HG03457 (cell line): ENCODE measurements at regions not wholly inside any gene's neighbourhood (a gene's known extent, or its start where the extent isn't known, plus 50 kb on each side); places are given as distances from the start of the nearest gene placed in this dataset.

Experiments
- ATAC-seq: cut with Tn5 transposase; IDR thresholded peaks from one replicate; pipeline ENCODE4 v1.9.1; 2021; ENCODE audit warnings: moderate number of reproducible peaks; ENCODE audit not compliant: unreplicated experiment

DNA sequence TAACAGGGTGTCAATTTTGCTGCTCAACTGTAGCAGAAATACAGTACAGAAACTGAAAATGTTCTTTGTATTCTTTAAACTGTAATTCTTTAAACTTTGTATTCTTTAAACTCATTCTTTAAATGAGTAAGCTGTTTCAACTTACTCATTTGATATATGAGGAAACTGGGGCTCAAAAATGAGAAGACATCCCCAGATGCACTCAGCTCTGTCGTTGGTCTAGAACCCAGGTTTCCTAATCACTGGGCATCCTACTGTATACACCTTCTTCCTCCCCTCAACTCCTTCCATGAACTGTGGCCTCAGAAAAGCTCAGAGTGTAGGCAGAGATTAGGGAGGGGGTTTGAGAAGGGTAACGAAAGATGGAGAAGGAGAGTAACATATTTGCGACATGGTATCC is 136.5 kb upstream of the MAST4 start:
- ATAC-seq = no peak

DNA sequence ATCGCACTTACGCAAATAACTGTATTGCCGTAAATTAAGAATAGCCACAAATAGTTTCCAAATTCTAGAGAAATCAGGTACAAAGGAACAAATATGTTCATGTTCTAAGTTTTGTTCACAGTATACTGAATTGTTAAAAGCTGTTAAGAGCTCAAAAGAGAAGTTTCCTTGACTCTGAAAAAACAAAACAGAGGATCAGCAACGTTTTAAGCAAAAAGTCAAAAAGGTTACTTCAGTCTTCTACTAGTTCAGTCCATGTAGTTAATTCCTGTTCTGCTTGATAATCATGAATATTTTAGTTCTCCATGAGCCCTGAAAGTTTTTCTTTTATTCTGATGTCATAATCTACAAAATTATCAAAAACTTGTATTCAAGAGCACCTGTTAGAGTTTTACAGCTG is 128.6 kb upstream of the MAST4 start:
- no peak for ATAC-seq

DNA sequence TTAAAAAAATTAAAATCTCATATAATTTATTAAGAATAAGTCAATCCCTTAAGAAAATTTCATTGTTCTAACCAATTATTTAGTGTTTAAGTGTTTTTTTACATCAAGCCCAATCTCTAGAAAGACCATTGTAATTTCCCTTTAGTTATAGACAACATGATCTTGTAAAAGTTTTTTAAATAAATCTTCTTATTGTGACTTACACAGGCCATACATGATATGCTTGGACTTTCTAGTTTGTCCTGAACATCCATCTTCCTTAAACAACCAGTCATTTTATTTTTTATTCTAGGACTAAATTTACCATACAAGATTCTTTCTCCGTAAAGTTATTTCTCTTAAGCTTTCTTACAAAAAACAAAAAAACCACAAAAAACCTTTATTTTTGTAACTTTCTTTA is 126.5 kb upstream of the MAST4 start:
- no peak for ATAC-seq

DNA sequence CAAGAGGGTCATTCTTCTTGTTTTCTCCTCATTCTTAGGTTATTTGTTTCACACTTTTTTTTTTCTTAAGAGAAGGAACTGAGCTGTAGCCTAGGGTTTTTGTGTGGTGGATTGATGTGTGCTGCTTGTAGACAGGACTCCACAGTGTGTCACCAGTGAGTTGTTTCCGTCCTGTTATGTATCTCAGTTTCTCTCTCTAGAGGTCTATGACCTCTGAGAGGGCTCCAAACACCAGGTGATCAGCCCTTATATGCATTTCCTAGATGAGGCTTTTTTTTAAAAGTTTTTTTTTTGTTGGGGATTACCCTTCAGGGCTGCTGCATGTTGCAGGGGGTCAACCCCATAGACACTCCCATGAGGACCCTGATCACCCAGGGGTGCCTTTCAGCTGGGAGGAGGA is 124.2 kb upstream of the MAST4 start:
- ATAC-seq = no peak

DNA sequence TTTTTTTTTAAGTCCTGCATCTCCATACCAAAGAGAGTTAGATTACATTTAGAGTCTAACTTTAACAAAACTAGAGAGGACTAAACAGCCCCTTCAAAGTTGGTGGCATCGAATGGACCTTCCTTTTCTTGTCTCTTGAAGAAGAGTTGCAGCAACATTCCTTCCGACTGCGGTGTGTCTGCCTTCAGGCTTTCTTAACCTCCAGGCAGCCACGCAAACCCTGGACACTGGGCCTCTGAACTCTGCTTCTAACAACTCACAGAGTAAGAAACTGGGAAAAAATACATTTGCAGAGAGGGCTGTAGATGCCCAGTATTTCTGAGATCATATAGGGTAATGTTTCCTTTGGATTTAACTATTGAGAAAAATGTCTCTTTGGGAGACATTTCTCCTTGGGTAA is 120.5 kb upstream of the MAST4 start:
- ATAC-seq = no peak

DNA sequence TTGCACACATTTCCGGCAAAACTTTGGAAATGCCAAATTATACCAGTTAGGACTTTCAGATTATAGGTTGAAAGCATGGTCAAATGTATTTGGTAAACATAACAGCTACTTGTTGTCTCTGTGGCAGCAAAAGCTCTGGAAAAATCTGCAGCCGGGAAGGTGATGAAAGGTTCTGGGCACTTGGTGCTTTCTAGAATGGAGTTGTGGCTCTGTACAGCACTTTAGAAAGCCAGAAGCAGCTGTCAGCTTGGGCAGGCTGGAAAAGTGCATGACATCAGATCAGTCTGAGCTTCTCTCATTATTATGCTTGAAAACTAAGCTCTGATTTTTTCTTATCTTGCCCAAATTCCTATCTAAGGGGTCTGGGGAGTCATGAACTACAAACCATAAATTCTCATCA is 118.6 kb upstream of the MAST4 start:
- ATAC-seq = no peak

DNA sequence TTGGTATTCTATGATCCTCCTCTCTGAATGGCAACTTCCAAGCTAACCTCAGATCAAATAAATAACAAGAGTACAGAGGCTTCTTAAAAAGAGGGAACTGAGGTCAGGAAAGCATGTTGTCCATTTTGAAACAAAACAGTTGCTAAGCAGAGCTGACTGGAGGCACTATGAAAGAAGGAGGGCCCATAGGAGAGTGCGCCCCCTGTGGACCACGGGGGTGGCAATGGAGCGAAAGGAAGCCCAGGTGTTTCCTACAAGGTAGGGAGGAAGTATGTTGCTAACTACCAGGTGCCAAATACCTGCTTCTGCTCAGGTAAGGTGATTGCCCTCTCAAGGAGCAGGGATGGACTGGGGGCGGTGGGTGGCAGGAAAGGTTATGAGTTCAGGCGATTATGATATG is 101.8 kb upstream of the MAST4 start:
- ATAC-seq = no peak

DNA sequence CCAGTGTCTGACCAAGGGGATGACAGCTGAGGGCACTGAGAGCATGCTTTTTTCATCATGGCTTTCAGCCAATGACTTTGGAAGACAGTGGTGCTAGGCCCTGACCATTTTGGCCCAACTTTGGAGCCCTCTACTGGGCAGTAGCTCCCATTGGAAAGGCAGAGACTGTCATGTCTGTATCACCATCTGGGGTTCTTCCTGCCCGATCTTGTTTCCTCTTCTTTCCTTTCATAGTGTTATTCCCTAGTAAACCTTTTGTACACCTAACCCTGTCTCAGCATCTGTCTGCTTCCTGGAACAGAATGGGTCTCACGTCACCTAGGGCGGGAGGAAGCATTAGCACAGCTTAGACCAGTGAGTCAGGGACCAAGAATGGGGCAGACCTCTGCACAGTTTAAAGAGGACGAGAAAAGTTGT is 97.4 kb upstream of the MAST4 start:
- ATAC-seq = no peak

DNA sequence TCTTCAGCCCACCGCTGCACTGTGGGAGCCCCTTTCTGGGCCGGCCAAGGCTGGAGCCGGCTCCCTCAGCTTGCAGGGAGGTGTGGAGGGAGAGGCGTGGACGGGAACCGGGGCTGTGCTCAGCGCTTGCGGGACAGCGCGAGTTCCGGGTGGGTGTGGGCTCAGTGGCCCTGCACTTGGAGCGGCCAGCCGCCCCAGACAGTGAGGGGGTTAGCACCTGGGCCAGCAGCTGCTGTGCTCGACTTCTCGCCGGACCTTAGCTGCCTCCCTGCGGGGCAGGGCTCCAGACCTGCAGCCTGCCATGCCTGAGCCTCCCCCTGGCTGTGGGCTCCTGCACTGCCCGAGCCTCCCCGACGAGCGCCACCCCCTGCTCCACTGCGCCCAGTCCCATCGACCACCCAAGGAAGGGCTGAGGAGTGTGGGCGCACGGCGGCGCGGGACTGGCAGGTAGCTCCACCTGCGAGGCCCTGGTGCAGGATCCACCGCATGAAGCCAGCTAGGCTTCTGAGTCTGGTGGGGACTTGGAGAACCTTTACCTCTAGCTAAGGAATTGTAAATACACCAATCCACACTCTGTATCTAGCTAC is 92.9 kb upstream of the MAST4 start:
- no peak for ATAC-seq

DNA sequence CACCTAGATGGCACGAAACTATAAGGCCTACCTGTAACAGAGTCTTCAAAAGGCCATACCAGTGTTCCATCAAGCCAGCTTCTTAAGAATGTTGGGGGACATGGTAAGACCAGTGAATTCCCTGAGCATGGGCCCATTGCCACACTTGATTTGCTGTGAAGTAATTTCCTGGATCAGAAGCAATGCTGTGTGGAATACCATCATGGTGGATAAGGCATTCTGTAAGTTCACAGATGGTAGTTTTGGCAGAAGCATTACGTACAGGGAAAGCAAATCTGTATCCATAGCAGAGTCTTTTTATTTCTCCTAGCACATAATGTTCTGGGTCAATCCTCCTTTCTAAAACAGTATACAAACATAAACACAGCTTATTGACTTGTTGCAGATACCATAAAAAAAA is 89.1 kb upstream of the MAST4 start:
- ATAC-seq = no peak

DNA sequence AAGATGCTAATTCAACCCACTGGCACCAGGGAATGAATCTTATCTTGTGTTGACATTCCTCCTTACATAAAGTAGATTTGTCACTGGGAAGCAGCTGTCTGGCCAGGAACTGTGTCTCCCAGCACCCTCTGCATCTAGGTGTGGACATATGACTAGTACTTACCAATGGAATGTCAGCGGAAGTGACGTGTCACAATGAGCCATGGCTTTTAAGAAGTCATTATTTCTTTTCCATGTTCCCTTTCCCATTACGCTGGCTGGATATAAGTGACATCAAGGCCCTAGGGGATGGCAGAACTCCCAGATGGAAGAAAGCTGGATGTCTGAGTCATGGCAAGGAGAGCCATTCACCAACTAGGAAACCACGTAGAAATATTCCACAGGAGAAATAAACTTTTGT is 84.7 kb upstream of the MAST4 start:
- ATAC-seq = no peak

DNA sequence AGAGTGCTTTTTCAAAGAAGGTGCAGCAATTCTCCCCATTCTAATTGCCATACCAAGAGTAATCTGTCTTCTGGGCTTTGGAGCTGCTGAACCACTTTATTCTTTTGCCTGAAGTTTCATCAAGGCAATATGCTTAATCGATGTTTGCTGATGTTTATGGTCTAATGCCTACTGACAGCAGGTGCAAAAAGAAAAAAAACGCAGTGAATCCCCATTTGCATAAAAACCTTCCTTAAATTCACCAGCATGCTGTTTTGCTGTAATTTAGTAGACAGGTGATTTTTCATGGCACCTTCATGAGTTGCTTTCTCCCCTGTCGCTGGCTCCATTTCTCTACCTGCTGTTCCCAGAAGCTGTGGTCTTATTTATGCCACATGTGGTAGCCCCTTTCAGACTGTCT is 83.1 kb upstream of the MAST4 start:
- no peak for ATAC-seq

DNA sequence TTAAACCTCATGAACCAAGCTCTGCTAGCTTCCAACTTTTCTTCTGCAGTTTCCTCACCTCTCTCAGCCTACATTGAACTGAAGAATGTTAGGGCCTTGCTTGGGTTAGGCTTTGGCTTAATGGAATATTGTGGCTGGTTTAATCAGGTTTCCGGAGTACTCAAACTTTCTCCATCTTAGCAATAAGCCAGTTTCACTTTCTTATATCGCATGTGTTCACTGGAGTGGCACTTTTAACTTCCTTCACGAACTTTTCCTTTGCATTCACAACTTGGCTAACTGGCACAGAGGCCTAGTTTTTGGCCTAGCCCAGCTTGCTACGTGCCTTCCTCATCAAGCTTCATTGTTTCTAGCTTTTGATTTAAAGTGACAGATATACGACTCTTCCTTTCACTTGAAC is 81.0 kb upstream of the MAST4 start:
- ATAC-seq = no peak

DNA sequence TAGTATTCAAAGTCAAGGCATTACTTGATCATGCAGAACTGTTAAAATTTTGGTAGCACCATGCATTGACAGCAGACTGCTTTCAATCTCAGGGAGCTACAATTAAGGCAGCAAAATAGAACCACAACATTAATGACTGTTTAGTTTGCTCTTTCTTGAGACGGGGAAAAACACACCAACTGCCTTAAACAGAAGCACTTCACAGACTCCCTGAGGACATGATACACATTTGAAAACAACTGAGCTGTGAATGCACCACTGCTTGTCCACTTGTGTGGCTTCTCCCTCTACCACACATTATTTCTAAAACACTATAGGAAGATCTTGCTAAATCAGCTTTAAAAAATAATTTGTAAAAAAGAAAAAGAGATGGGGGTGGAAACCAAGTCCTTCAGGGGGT is 79.6 kb upstream of the MAST4 start:
- no peak for ATAC-seq

DNA sequence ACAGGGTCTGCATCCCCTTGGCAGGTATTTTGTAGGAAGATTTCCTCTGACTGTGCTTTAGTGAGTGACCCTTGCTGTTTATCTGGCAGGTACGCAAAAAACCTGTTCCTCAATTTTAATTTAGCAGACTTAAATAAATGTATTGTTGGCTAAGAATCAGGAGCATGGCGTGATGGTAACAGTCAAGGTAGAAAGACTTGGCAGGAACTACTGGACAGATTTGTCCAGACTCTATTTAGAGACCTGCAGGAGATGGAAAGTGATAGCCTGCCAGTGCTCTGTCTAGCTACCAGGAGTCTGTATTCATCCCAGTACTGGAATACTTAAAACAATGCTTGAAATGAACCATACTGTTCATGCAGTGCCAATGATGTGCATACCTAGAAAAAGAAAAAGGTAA is 78.8 kb upstream of the MAST4 start:
- ATAC-seq = no peak

DNA sequence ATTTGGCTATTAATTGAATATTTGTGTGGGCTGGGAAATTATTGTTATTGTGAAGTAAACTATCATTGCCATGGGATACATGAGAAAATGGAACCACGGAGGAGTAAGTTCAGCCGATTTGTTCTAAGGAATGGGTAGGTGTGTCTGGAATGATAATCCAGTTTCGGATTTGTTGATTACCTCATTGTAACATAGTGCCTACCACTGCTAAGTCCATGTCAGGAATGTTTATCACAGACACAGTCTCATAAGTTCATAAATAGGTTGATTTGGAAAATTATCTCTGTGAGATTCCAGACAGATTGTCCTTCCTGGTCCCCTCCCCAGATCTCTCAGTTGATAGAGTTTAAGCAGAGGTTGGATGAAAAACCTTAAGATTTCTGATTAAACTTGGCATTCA is 78.1 kb upstream of the MAST4 start:
- no peak for ATAC-seq

DNA sequence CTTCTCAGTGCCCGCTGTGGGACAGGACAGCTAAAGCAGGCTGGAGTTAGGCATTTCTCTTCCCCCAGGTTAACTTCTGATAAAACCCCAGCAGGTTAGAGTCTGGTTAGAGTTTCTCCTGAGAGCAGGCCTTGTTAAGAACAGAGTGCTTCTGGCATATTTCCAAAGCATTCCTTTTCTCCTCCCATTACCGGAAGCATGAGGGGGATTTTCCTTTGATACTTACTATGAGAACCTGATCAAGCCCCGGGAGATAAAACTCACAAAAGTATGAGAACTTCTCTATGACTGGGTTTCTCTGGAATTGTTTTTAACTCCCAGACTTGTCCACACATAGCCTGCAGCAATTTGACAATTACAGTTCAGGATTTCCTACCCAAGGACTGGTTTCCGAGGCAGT is 77.4 kb upstream of the MAST4 start:
- ATAC-seq = no peak

DNA sequence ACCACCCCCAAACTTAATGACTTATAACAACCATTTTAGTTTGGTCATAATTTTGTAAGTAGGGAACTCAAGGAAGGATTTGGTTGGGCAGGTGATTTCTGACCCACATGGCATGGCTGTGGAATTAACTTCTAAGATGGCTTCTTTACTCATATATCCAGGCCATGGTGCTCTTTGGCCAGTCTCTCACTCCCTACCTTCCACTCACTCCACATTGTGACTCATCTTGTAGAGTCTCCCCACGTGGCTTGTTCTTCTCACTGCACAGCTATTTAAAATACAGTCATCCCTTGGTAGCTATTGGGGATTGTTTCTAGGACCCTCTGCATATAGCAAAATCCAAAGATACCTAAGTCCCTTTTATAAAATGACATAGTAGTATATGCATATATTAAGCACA is 76.6 kb upstream of the MAST4 start:
- no peak for ATAC-seq

DNA sequence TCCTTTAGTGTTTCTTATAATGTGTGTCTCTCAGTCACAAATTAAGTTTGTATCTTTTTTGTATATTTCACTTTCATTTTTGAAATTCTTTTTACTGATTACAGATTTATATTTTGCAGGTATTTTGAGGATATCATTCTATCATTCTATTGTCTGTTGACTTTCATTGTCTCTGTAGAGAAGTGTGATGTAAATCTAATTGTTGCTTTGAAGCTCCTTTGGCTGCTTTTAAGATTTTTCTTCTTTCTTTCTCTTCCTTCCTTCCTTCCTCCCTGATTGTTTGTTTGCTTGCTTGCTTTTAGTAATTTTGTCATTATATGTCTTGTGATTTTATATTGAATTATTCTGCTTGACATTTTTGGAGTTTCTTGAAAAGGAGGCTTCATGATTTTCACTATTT is 75.3 kb upstream of the MAST4 start:
- no peak for ATAC-seq

DNA sequence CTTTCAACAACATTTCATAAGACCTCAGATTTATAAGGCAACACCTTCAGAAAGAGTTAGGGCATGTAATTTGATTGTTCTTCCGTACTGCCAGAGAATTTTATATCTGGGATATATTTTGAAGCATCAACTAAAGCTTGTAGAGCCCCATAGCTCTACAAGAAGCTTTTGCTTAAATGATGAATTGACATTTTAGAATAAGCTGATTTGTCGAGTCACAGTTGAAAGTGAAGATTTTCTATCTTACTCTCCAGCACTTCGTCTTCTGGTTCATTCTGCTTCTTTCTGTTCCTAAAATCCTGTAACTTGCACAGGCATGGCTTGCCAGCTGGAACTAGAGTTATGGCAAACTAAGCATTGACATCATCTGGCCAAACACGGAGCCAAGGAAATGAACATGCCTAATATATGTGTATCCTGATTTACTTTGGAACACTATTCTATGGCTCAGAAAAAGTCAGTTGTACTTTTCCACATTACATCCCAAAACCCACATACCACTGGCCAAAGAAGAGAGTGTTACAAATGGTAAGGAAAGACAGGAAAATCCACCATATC is 68.6 kb upstream of the MAST4 start:
- no peak for ATAC-seq

DNA sequence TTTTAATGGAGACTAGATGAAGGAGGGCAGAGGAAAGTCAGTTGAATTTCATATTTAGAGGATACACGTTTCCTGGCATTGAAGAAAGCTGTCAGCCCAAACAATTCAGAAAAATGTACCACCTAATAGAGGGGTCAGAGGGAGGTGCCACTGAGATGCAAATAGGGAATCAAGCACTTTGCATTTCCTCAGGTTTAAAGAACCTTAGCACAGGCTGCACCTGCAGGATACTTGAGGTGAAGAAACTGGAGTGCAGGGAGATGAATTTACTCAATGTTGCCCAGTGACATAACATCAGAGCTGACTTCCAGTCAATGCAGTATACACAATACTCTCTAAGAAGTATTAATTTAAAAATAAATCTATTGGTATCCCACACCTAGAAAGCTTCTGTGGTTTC is 67.0 kb upstream of the MAST4 start:
- no peak for ATAC-seq

DNA sequence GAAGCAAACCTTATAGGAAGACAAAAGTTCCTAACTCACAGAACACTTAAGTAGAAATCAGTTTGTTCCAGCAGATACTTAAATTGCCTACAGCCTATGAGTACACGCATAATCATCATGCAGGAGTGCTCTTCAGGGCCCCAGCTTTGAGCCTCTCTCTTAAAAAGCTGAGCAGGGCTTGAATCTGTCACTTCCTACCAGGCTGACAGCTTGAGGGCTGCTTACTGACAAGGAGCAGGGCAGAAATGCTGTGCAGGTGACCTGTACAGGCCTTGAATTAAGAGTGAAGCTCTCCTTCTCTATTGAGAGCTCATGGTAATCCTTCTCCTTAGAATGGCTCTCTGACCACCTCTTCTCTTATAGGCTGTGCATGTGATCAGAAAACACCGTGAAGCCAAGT is 66.5 kb upstream of the MAST4 start:
- no peak for ATAC-seq

DNA sequence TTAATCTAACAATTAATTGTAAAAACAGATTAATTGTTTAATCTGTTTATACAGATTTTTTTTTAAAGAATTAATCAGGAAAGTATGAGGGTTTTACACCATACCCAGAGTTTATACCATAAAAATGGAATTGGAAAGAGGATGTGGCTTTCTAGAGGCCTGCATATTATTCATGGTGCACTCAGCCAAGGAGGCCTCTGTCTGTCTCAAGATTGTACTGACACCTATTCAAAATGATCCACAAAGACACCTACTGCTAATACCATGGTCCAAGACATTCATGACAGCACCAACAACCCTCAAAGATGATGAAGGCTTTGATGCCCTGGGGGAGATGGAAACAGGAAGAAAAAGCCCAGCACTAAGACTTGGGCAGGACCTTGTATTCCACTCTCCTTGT is 58.1 kb upstream of the MAST4 start:
- no peak for ATAC-seq

DNA sequence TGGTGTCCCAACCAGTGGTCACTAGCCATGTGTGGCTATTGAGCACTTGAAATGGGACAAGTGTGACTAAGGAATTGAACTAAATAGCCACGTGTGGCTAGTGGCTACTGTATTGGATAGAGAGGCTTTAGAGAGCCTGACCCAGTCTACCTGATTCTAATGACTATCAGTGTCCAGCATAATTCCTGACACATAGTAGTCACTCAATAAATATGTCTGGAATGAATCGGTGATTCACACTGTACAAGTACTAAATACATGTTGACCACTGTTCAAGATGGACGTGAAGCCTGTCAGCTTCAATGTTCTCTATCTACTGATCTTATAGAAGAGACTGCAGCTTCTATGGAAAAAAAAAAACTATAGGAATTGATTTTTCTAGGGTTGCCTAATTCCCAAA is 57.7 kb upstream of the MAST4 start:
- ATAC-seq = no peak
